Right lobe of liver (tissue), 4 donors: ENCODE measurements at regions not wholly inside any gene's neighbourhood (a gene's known extent, or its start where the extent isn't known, plus 50 kb on each side); places are given as distances from the start of the nearest gene placed in this dataset.
"Not testable (repeated sequence)": the region's sequence is repeated elsewhere in the genome, so short reads cannot be mapped to it uniquely, and the experiment has no call there.

Experiments
- POLR2A ChIP-seq: fragments of 450-650 bp; IDR thresholded peaks from one replicate; pipeline ENCODE4 v1.6.1; 2017; ENCODE audit warnings: antibody characterized with exemption, mild to moderate bottlenecking
- TF ChIP-seq, protein P1 (sequence below), 4 donors: fragments of 200-600 bp in 3 of 4; fragments of 450-650 bp in 1 of 4; IDR thresholded peaks; one replicate each; pipeline versions ENCODE4 v1.5.1 to v1.8.0; 2016 to 2022; ENCODE audit warnings: antibody characterized with exemption in 4 of 4, mild to moderate bottlenecking in 2 of 4
- donor health status: DM: no; HTN: no; CAD: no.
- donor health status: DM: no; HTN: no; CAD: no.
- donor health status: DM: no; HTN: yes; CAD: no.

DNA sequence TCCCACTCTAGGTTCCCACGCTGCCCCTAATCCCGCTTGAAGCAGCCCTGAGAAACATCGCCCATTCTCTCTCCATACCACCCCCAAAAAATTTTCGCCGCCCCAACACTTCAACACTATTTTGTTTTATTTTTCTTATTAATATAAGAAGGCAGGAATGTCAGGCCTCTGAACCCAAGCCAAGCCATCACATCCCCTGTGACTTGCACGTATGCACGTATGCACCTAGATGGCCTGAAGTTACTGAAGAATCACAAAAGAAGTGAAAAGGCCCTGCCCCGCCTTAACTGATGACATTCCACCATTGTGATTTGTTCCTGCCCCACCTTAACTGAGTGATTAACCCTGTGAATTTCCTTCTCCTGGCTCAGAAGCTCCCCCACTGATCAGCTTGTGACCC lies 229.1 kb upstream of the DUSP10 start:
- not testable (repeated sequence) for TF ChIP-seq POLR2A
- TF ChIP-seq, protein P1, sequence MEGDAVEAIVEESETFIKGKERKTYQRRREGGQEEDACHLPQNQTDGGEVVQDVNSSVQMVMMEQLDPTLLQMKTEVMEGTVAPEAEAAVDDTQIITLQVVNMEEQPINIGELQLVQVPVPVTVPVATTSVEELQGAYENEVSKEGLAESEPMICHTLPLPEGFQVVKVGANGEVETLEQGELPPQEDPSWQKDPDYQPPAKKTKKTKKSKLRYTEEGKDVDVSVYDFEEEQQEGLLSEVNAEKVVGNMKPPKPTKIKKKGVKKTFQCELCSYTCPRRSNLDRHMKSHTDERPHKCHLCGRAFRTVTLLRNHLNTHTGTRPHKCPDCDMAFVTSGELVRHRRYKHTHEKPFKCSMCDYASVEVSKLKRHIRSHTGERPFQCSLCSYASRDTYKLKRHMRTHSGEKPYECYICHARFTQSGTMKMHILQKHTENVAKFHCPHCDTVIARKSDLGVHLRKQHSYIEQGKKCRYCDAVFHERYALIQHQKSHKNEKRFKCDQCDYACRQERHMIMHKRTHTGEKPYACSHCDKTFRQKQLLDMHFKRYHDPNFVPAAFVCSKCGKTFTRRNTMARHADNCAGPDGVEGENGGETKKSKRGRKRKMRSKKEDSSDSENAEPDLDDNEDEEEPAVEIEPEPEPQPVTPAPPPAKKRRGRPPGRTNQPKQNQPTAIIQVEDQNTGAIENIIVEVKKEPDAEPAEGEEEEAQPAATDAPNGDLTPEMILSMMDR (IDR thresholded peaks at IDR 0.05): not testable (repeated sequence)
